ENCODE measurements at regions not wholly inside any gene's neighbourhood (a gene's known extent, or its start where the extent isn't known, plus 50 kb on each side); places are given as distances from the start of the nearest gene placed in this dataset.

- ChIA-PET POLR2A (no interaction called here), CTCF (no interaction called here)
- no peak for TF ChIP-seq BHLHE40 (IDR thresholded peaks at IDR 0.05; ENCODE audit: borderline replicate concordance)
- no peak for DNase-seq (ENCODE audit: extremely low spot score)
Measured at GRCh38 chr1:30491831-30492230, 231.6 kb downstream of the MATN1 start.

GRCh38 chr1:30490554-30491053 lies 232.8 kb downstream of the MATN1 start:
- CTCF ChIA-PET = no interaction called here
- TF ChIP-seq ELF4 (IDR thresholded peaks at IDR 0.05) (no peak), ZNF384 (IDR thresholded peaks at IDR 0.05) (no peak), TARDBP (IDR thresholded peaks at IDR 0.05) (no peak), SUZ12 (IDR thresholded peaks at IDR 0.05) (no peak), PKNOX1 (IDR thresholded peaks at IDR 0.05) (no peak)
- DNase-seq (ENCODE audit: extremely low spot score) = no peak
- POLR2A ChIA-PET = no interaction called here

GRCh38 chr1:30489737-30490389 lies 233.5 kb downstream of the MATN1 start:
- POLR2A ChIA-PET = no interaction called here
- CTCF ChIA-PET = no interaction called here
- TF ChIP-seq ARNT (IDR thresholded peaks at IDR 0.05) (no peak), ZNF384 (IDR thresholded peaks at IDR 0.05) (no peak), BHLHE40 (IDR thresholded peaks at IDR 0.05; ENCODE audit: borderline replicate concordance) (no peak), TARDBP (IDR thresholded peaks at IDR 0.05) (no peak), FOXM1 (IDR thresholded peaks at IDR 0.05; ENCODE audit: borderline replicate concordance) (no peak), PKNOX1 (IDR thresholded peaks at IDR 0.05) (no peak), SP1 (IDR thresholded peaks at IDR 0.05) (no peak), FOXK2 (IDR thresholded peaks at IDR 0.05) (no peak), FOXA1 (IDR thresholded peaks at IDR 0.05) (no peak), NFRKB (IDR thresholded peaks at IDR 0.05) (no peak), L3MBTL2 (conservative IDR thresholded peaks at IDR 0.05) (no peak), SUZ12 (IDR thresholded peaks at IDR 0.05) (no peak), HDGF (IDR thresholded peaks at IDR 0.05; ENCODE audit: borderline replicate concordance) (no peak), ELF4 (IDR thresholded peaks at IDR 0.05) (no peak), LEF1 (IDR thresholded peaks at IDR 0.05; ENCODE audit: borderline replicate concordance) (no peak), CTBP1 (IDR thresholded peaks at IDR 0.05; ENCODE audit: borderline replicate concordance) (no peak)
- DNase-seq (ENCODE audit: extremely low spot score) = no peak

GRCh38 chr1:30488324-30488913 lies 235.0 kb downstream of the MATN1 start:
- CTCF ChIA-PET = no interaction called here

GRCh38 chr1:30487042-30487441 lies 236.3 kb downstream of the MATN1 start:
- CTCF ChIA-PET = no interaction called here

More at GRCh38 chr1:30488324-30488913, 235.0 kb downstream of the MATN1 start:
- POLR2A ChIA-PET = no interaction called here
- no peak for DNase-seq (ENCODE audit: extremely low spot score)
- TF ChIP-seq LEF1 (IDR thresholded peaks at IDR 0.05; ENCODE audit: borderline replicate concordance) (no peak), FOXK2 (IDR thresholded peaks at IDR 0.05) (no peak), FOXA1 (IDR thresholded peaks at IDR 0.05) (no peak), NFRKB (IDR thresholded peaks at IDR 0.05) (no peak), TARDBP (IDR thresholded peaks at IDR 0.05) (no peak), FOXM1 (IDR thresholded peaks at IDR 0.05; ENCODE audit: borderline replicate concordance) (no peak), ARNT (IDR thresholded peaks at IDR 0.05) (no peak), CTBP1 (IDR thresholded peaks at IDR 0.05; ENCODE audit: borderline replicate concordance) (no peak), L3MBTL2 (conservative IDR thresholded peaks at IDR 0.05) (no peak), PKNOX1 (IDR thresholded peaks at IDR 0.05) (no peak), ELF4 (IDR thresholded peaks at IDR 0.05) (no peak; the same call in 1 of the 2 replicates), SUZ12 (IDR thresholded peaks at IDR 0.05) (no peak), ZNF384 (IDR thresholded peaks at IDR 0.05) (no peak), SP1 (IDR thresholded peaks at IDR 0.05) (no peak)

More at GRCh38 chr1:30487042-30487441, 236.3 kb downstream of the MATN1 start:
- no peak for DNase-seq (ENCODE audit: extremely low spot score)
- POLR2A ChIA-PET = no interaction called here
- TF ChIP-seq LEF1 (IDR thresholded peaks at IDR 0.05; ENCODE audit: borderline replicate concordance) (no peak), ZNF384 (IDR thresholded peaks at IDR 0.05) (no peak), SUZ12 (IDR thresholded peaks at IDR 0.05) (no peak), FOXM1 (IDR thresholded peaks at IDR 0.05; ENCODE audit: borderline replicate concordance) (no peak), SP1 (IDR thresholded peaks at IDR 0.05) (no peak), NFRKB (IDR thresholded peaks at IDR 0.05) (no peak), BHLHE40 (IDR thresholded peaks at IDR 0.05; ENCODE audit: borderline replicate concordance) (no peak), ARNT (IDR thresholded peaks at IDR 0.05) (no peak), PKNOX1 (IDR thresholded peaks at IDR 0.05) (no peak), HDGF (IDR thresholded peaks at IDR 0.05; ENCODE audit: borderline replicate concordance) (no peak), CTBP1 (IDR thresholded peaks at IDR 0.05; ENCODE audit: borderline replicate concordance) (no peak), ELF4 (IDR thresholded peaks at IDR 0.05) (no peak), FOXA1 (IDR thresholded peaks at IDR 0.05) (no peak), L3MBTL2 (conservative IDR thresholded peaks at IDR 0.05) (no peak), FOXK2 (IDR thresholded peaks at IDR 0.05) (no peak), TARDBP (IDR thresholded peaks at IDR 0.05) (no peak)
